ENCODE measurements at regions not wholly inside any gene's neighbourhood (a gene's known extent, or its start where the extent isn't known, plus 50 kb on each side); places are given as distances from the start of the nearest gene placed in this dataset.

DNA sequence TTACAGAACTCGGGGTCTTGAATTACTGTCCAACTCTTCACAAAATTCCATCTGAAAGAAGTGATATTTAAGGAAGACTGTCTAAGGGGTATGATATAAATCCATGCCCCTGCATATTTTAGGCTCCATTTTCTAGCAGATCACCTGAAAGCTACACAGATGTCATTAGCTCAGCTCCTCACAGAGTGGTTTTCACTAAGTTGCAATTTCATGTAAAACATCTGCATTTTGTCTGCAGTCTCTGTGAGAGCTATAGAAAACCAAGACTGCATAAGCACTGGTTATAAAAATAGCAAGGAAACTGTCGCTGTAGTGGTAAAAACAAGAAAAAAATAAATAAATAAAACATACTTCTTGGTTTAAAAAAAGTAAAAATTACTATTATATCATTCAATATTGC lies 103.4 kb downstream of the RPL27A start:
- no peak overlapping the region for H3K27ac Mint-ChIP-seq
- H3K9me3 ChIP-seq (ENCODE audit: control extremely low read depth in 1 of 3, control insufficient read depth in 2 of 3, insufficient read depth in 1 of 3, low read length in 2 of 3) = no peaks in the 10 kb centered on the region
- H4K20me1 ChIP-seq (ENCODE audit: control insufficient read depth, insufficient read depth, low read length, poor library complexity, severe bottlenecking) = no peaks in the 10 kb centered on the region
- no peak for ATAC-seq (ENCODE audit: low read depth)
- no peak overlapping the region for H3K4me3 Mint-ChIP-seq
- H3K4me1 Mint-ChIP-seq = no peaks in the 10 kb centered on the region
- ChIA-PET CTCF (no interaction called here), POLR2A (no interaction called here)
- H3K9me3 Mint-ChIP-seq (ENCODE audit: insufficient read depth) = no peaks in the 10 kb centered on the region
- H3K4me3 ChIP-seq (ENCODE audit: control extremely low read depth in 1 of 5, extremely low read depth in 1 of 5, insufficient read depth in 1 of 5, low read depth in 2 of 5, low read length in 4 of 5) = no peak overlapping the region
- H3K4me2 ChIP-seq (replicated peaks; ENCODE audit: low read depth, low read length, poor library complexity, severe bottlenecking) = no peak overlapping the region
- H3K27ac ChIP-seq (ENCODE audit: low read length in 2 of 2) = no peak overlapping the region
- H2AFZ ChIP-seq (ENCODE audit: insufficient read depth, low read depth, low read length, poor library complexity, severe bottlenecking) = no peak overlapping the region
- no peaks in the 10 kb centered on the region for H3K27me3 ChIP-seq (replicated peaks in 1 of 4; ENCODE audit: control extremely low read depth in 1 of 4, control insufficient read depth in 3 of 4, insufficient read depth in 4 of 4, low read length in 3 of 4)
- no peak for TF ChIP-seq EZH2 (IDR thresholded peaks at IDR 0.05; ENCODE audit: borderline replicate concordance, insufficient read depth, low read depth, low read length, poor library complexity, severe bottlenecking)
- no peak for TF ChIP-seq CTCF (IDR thresholded peaks at IDR 0.05)
- H3K4me1 ChIP-seq (ENCODE audit: control insufficient read depth in 2 of 2, insufficient read depth in 2 of 2, low read length in 2 of 2) = no peaks in the 10 kb centered on the region
- WGBS (ENCODE audit: insufficient coverage) = no CpG with 5 or more reads among the region's 2 CpGs
- H3K9ac ChIP-seq (ENCODE audit: low read length) = no peak overlapping the region
- DNase-seq = no peak
- H3K79me2 ChIP-seq (ENCODE audit: control insufficient read depth, insufficient read depth, low read length) = no peaks in the 10 kb centered on the region
- intact Hi-C loops (cut with micrococcal nuclease) = no loop called here
- H3K36me3 ChIP-seq (replicated peaks in 1 of 2; ENCODE audit: control extremely low read depth in 1 of 2, control insufficient read depth in 1 of 2, extremely low read depth in 1 of 2, insufficient read depth in 2 of 2, low read length in 1 of 2) = no peaks in the 10 kb centered on the region
- H3K27me3 Mint-ChIP-seq = peaks cover 17% of the 10 kb centered on the region

DNA sequence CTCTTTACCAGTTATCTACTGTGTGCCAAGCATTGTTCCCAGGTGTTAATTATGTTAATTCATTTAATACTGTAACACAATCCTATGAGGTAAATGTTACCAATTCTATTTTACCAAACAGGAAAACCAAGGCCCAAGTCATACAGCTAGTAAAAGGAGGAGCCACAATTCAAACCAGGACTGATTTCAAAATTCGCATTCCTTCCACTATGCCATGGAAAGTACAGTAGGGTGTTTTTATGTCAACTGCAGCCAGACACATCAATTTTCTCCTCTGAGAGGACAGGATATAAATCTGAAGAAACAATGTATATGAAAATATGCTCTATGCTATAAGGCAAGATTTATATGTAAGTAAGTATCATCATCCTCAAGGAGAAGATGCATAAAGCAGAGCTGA lies 104.3 kb downstream of the RPL27A start:
- Histone ChIP-seq H3K27ac (ENCODE audit: low read length in 2 of 2) (no peak overlapping the region), H4K20me1 (ENCODE audit: control insufficient read depth, insufficient read depth, low read length, poor library complexity, severe bottlenecking) (no peaks in the 10 kb centered on the region), H3K79me2 (ENCODE audit: control insufficient read depth, insufficient read depth, low read length) (no peaks in the 10 kb centered on the region), H3K4me1 (ENCODE audit: control insufficient read depth in 2 of 2, insufficient read depth in 2 of 2, low read length in 2 of 2) (no peaks in the 10 kb centered on the region), H3K9me3 (ENCODE audit: control extremely low read depth in 1 of 3, control insufficient read depth in 2 of 3, insufficient read depth in 1 of 3, low read length in 2 of 3) (no peaks in the 10 kb centered on the region), H3K4me3 (ENCODE audit: control extremely low read depth in 1 of 5, extremely low read depth in 1 of 5, insufficient read depth in 1 of 5, low read depth in 2 of 5, low read length in 4 of 5) (no peak overlapping the region), H3K4me2 (replicated peaks; ENCODE audit: low read depth, low read length, poor library complexity, severe bottlenecking) (no peak overlapping the region), H2AFZ (ENCODE audit: insufficient read depth, low read depth, low read length, poor library complexity, severe bottlenecking) (no peak overlapping the region), H3K27me3 (replicated peaks in 1 of 4; ENCODE audit: control extremely low read depth in 1 of 4, control insufficient read depth in 3 of 4, insufficient read depth in 4 of 4, low read length in 3 of 4) (no peaks in the 10 kb centered on the region), H3K36me3 (replicated peaks in 1 of 2; ENCODE audit: control extremely low read depth in 1 of 2, control insufficient read depth in 1 of 2, extremely low read depth in 1 of 2, insufficient read depth in 2 of 2, low read length in 1 of 2) (no peaks in the 10 kb centered on the region), H3K9ac (ENCODE audit: low read length) (no peak overlapping the region)
- Mint-ChIP-seq H3K4me1 (no peaks in the 10 kb centered on the region), H3K4me3 (no peak overlapping the region), H3K27me3 (peaks cover 8% of the 10 kb centered on the region), H3K27ac (no peak overlapping the region), H3K9me3 (ENCODE audit: insufficient read depth) (no peaks in the 10 kb centered on the region)
- CTCF ChIA-PET = no interaction called here
- no peak for ATAC-seq (ENCODE audit: low read depth)
- intact Hi-C loops (cut with micrococcal nuclease) = no loop called here
- POLR2A ChIA-PET = no interaction called here
- no CpG with 5 or more reads among the region's 1 CpG for WGBS (ENCODE audit: insufficient coverage)
- DNase-seq = no peak
- no peak for TF ChIP-seq CTCF (IDR thresholded peaks at IDR 0.05)
- TF ChIP-seq EZH2 (IDR thresholded peaks at IDR 0.05; ENCODE audit: borderline replicate concordance, insufficient read depth, low read depth, low read length, poor library complexity, severe bottlenecking) = no peak

All from B cell (primary cell).